Sigmoid colon (tissue), 6 donors: ENCODE measurements at regions not wholly inside any gene's neighbourhood (a gene's known extent, or its start where the extent isn't known, plus 50 kb on each side); places are given as distances from the start of the nearest gene placed in this dataset.

Source experiments
- DNase-seq: peaks from one replicate; pipeline ENCODE4 v3.0.0-alpha.2; 2019
- H3K27ac ChIP-seq, 4 donors: fragments of 200-600 bp; sonication (generic); one replicate each; pipeline ENCODE4 v1.5.1; 2016 to 2019; ENCODE audit warnings: mild to moderate bottlenecking in 1 of 4
- H3K27me3 ChIP-seq, 3 donors: fragments of 200-600 bp; sonication (generic); one replicate each; pipeline ENCODE4 v1.5.1; 2019; ENCODE audit warnings: mild to moderate bottlenecking in 1 of 3
- H3K36me3 ChIP-seq, 4 donors: fragments of 200-600 bp; sonication (generic); one replicate each; pipeline ENCODE4 v1.5.1; 2016 to 2019
- H3K4me1 ChIP-seq, 4 donors: fragments of 200-600 bp; sonication (generic); one replicate each; pipeline ENCODE4 v1.5.1; 2017 to 2019
- H3K4me3 ChIP-seq, 4 donors: fragments of 200-600 bp; sonication (generic); one replicate each; pipeline ENCODE4 v1.5.1; 2017 to 2019; ENCODE audit warnings: mild to moderate bottlenecking in 2 of 4, moderate library complexity in 1 of 4
- H3K9me3 ChIP-seq, 4 donors: fragments of 200-600 bp in 3 of 4; sonication (generic) in 3 of 4; one replicate each; pipeline versions ENCODE4 v1.5.1 to v1.6.1; 2013 to 2019
- CTCF ChIP-seq, 4 experiments: fragments of 450-650 bp in 3 of 4; fragments of 200-600 bp in 1 of 4; IDR thresholded peaks; one replicate each; pipeline ENCODE4 v1.5.1; 2016 to 2019; ENCODE audit warnings: antibody characterized with exemption in 4 of 4, mild to moderate bottlenecking in 3 of 4, moderate library complexity in 2 of 4
- EP300 ChIP-seq, 4 donors: sonication (generic); formaldehyde crosslinking; IDR thresholded peaks; one replicate each; pipeline ENCODE4 v1.6.1; 2017; ENCODE audit warnings: antibody characterized with exemption in 4 of 4
- POLR2A ChIP-seq, 2 donors: fragments of 450-650 bp; IDR thresholded peaks; one replicate each; pipeline ENCODE4 v1.6.1; 2016; ENCODE audit warnings: antibody characterized with exemption in 2 of 2, mild to moderate bottlenecking in 2 of 2, moderate library complexity in 2 of 2
- POLR2AphosphoS5 ChIP-seq, 4 donors: sonication (generic); formaldehyde crosslinking; IDR thresholded peaks; one replicate each; pipeline ENCODE4 v1.6.1; 2017; ENCODE audit warnings: antibody characterized with exemption in 4 of 4
- WGBS, 2 donors: extraction: QIAGEN DNeasy Blood & Tissue Kit; methylation state at CpG; one replicate each; pipeline ENCODE4 v1.1.7; 2013; 5-methylcytosine and 5-hydroxymethylcytosine counted together
- intact Hi-C: fragments of 100-400 bp; cut with DNase I; formaldehyde crosslinking; loops from one replicate; pipeline ENCODE4 v1.15.1; 2023
- donor health status: healthy with polysubstance abuse.
- donor health status: healthy.

- Histone ChIP-seq H3K9me3 (no peaks in the 10 kb centered on the region), H3K27me3 (no peaks in the 10 kb centered on the region), H3K36me3 (no peaks in the 10 kb centered on the region), H3K4me1 (no peaks in the 10 kb centered on the region), H3K27ac (no peak overlapping the region), H3K4me3 (no peak overlapping the region)
- no peak for DNase-seq
- TF ChIP-seq CTCF (IDR thresholded peaks at IDR 0.05) (no peak), POLR2AphosphoS5 (IDR thresholded peaks at IDR 0.05) (no peak), POLR2A (IDR thresholded peaks at IDR 0.05) (no peak), EP300 (IDR thresholded peaks at IDR 0.05) (no peak)
- intact Hi-C loops = no loop called here
- WGBS, 2 donors = 80 to 88% methylated on average over 1 of the region's 1 CpG
Measured at GRCh38 chr3:146889626-146890025, 284.5 kb upstream of the PLSCR5 start.

DNA sequence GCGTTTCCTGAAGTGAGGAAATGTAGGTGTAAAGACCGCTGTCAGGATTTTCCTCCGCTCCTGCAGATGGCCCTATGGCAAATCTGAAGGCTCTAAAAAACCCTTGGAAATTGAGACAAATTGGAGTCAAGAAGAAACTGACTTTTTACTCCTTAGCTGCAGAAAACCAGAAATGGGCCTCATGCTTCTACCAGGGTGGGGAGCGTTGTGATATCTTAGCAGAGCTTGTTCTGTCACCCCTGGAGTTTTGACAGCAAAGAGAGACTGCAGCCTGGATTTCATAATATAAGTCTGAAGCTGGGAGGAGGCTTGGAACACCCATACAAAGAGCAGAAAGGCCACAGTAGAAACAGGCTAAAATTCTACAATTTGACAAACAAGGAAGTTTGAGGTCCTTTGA is 283.0 kb upstream of the PLSCR5 start:
- Histone ChIP-seq H3K4me3 (no peak overlapping the region), H3K4me1 (no peaks in the 10 kb centered on the region), H3K27ac (no peak overlapping the region), H3K27me3 (no peaks in the 10 kb centered on the region), H3K36me3 (no peaks in the 10 kb centered on the region), H3K9me3 (no peaks in the 10 kb centered on the region)
- intact Hi-C loops = no loop called here
- DNase-seq = no peak
- no peak for TF ChIP-seq CTCF (IDR thresholded peaks at IDR 0.05)
- TF ChIP-seq POLR2A (IDR thresholded peaks at IDR 0.05) = no peak
- no peak for TF ChIP-seq EP300 (IDR thresholded peaks at IDR 0.05)
- no peak for TF ChIP-seq POLR2AphosphoS5 (IDR thresholded peaks at IDR 0.05)
- 91% methylated on average over 4 of the region's 4 CpGs for WGBS, 2 donors

- intact Hi-C loops = no loop called here
- no peak for DNase-seq
- H3K27ac ChIP-seq = no peak overlapping the region
- WGBS, 2 donors = 76 to 79% methylated on average over 4 of the region's 4 CpGs
- H3K36me3 ChIP-seq = no peaks in the 10 kb centered on the region
- no peaks in the 10 kb centered on the region for H3K27me3 ChIP-seq
- TF ChIP-seq CTCF (IDR thresholded peaks at IDR 0.05) (no peak), POLR2AphosphoS5 (IDR thresholded peaks at IDR 0.05) (no peak), EP300 (IDR thresholded peaks at IDR 0.05) (no peak), POLR2A (IDR thresholded peaks at IDR 0.05) (no peak)
- no peak overlapping the region for H3K4me3 ChIP-seq
- no peaks in the 10 kb centered on the region for H3K9me3 ChIP-seq
- H3K4me1 ChIP-seq = no peaks in the 10 kb centered on the region
Measured at GRCh38 chr3:146884721-146885120, 279.6 kb upstream of the PLSCR5 start.

- Histone ChIP-seq H3K27ac (no peak overlapping the region), H3K36me3 (no peaks in the 10 kb centered on the region), H3K9me3 (no peaks in the 10 kb centered on the region), H3K27me3 (no peaks in the 10 kb centered on the region), H3K4me1 (no peaks in the 10 kb centered on the region), H3K4me3 (no peak overlapping the region)
- no peak for DNase-seq
- 67 to 81% methylated on average over 2 of the region's 2 CpGs for WGBS, 2 donors
- intact Hi-C loops = no loop called here
- no peak for TF ChIP-seq CTCF (IDR thresholded peaks at IDR 0.05)
- no peak for TF ChIP-seq POLR2A (IDR thresholded peaks at IDR 0.05)
- no peak for TF ChIP-seq POLR2AphosphoS5 (IDR thresholded peaks at IDR 0.05)
- TF ChIP-seq EP300 (IDR thresholded peaks at IDR 0.05) = no peak
Measured at GRCh38 chr3:146884296-146884695, 279.1 kb upstream of the PLSCR5 start.

DNA sequence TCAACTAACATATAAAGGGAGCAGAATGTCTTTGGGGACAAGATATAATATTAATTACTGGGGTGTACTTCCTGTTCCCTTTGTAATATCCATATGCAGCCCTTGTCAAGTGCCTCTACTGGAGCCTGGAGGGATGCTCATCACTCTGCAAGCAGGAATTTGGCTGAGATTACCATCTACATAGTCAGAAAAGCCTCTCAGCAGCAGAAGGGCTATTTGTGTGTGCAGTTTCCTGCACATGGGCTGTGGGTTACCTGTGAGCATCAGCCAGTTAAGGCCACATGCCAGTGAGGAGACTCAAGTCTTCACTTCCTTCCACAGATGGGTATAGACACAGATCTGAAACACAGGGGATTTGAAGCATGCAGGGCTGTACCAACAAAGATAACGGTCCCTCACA is 278.1 kb upstream of the PLSCR5 start:
- DNase-seq = no peak
- Histone ChIP-seq H3K27ac (no peak overlapping the region), H3K36me3 (no peaks in the 10 kb centered on the region), H3K27me3 (no peaks in the 10 kb centered on the region), H3K4me1 (no peaks in the 10 kb centered on the region), H3K4me3 (no peak overlapping the region), H3K9me3 (no peaks in the 10 kb centered on the region)
- 37 to 71% methylated on average over 1 of the region's 1 CpG for WGBS, 2 donors
- TF ChIP-seq POLR2AphosphoS5 (IDR thresholded peaks at IDR 0.05) (no peak), EP300 (IDR thresholded peaks at IDR 0.05) (no peak), POLR2A (IDR thresholded peaks at IDR 0.05) (no peak), CTCF (IDR thresholded peaks at IDR 0.05) (no peak)
- intact Hi-C loops = no loop called here
